Ishikawa (cell line): ENCODE measurements at regions not wholly inside any gene's neighbourhood (a gene's known extent, or its start where the extent isn't known, plus 50 kb on each side); places are given as distances from the start of the nearest gene placed in this dataset.

Experiments used
- CEBPB ChIP-seq: IDR thresholded peaks from 2 replicates; pipeline ENCODE4 v1.6.1; 2012
- CREB1 ChIP-seq: IDR thresholded peaks from 2 replicates; pipeline ENCODE4 v1.6.1; 2012; ENCODE audit warnings: low read depth
- EGR1 ChIP-seq: IDR thresholded peaks from 2 replicates; pipeline ENCODE4 v1.6.1; 2012
- EP300 ChIP-seq: IDR thresholded peaks from 2 replicates; pipeline ENCODE4 v1.6.1; 2012; ENCODE audit warnings: borderline replicate concordance
- FOXM1 ChIP-seq: IDR thresholded peaks from 2 replicates; pipeline ENCODE4 v1.6.1; 2012; ENCODE audit warnings: low read depth, borderline replicate concordance
- MAX ChIP-seq: IDR thresholded peaks from 2 replicates; pipeline ENCODE4 v1.6.1; 2012
- NFIC ChIP-seq: IDR thresholded peaks from 2 replicates; pipeline ENCODE4 v1.6.1; 2012
- RAD21 ChIP-seq: IDR thresholded peaks from 2 replicates; pipeline ENCODE4 v1.6.1; 2012; ENCODE audit warnings: low read depth
- REST ChIP-seq: IDR thresholded peaks from 2 replicates; pipeline ENCODE4 v1.6.1; 2012; ENCODE audit warnings: low read depth, mild to moderate bottlenecking
- TAF1 ChIP-seq: IDR thresholded peaks from 2 replicates; pipeline ENCODE4 v1.6.1; 2012; ENCODE audit warnings: low read depth, mild to moderate bottlenecking
- TCF12 ChIP-seq: IDR thresholded peaks from 2 replicates; pipeline ENCODE4 v1.6.1; 2012; ENCODE audit warnings: low read depth
- TEAD4 ChIP-seq: IDR thresholded peaks from 2 replicates; pipeline ENCODE4 v1.6.1; 2012
- USF1 ChIP-seq: IDR thresholded peaks from 2 replicates; pipeline ENCODE4 v1.6.1; 2012
- YY1 ChIP-seq: IDR thresholded peaks from 2 replicates; pipeline ENCODE4 v1.6.1; 2012; ENCODE audit warnings: low read depth
- ZBTB7A ChIP-seq: IDR thresholded peaks from 2 replicates; pipeline ENCODE4 v1.6.1; 2012; ENCODE audit warnings: low read depth

GRCh38 chr13:90545070-90545840 is 802.2 kb upstream of the MIR17HG start:
- TF ChIP-seq YY1 (no peak), NFIC (peak; percentile 62), TEAD4 (0 out of 2 replicates have a peak, but pooled peaks have one; percentile 4)

GRCh38 chr13:90547272-90547790 is 800.2 kb upstream of the MIR17HG start:
- TF ChIP-seq RAD21 (no peak), ZBTB7A (no peak), FOXM1 (no peak), EGR1 (no peak), EP300 (no peak), USF1 (0 out of 2 replicates have a peak, but pooled peaks have one; percentile 10), TAF1 (no peak)

DNA sequence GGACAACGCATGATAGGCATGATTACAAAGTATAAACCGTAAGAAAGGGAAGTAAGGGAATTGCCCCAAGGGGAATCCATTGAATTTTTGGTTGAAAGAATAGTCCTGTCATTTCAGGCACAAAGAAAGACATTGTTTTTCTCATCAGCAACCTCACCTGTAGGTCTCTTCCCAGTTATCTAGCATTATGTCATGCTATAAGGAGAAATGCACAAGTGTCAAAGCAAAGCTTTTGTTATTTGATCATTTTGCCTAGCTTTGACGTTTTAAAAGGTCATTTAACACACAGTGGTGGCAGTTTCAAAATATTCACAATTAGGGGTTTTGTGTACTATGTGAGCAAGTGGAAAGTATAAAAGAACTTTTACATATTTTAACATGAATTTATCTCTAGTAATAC is 796.2 kb upstream of the MIR17HG start:
- TF ChIP-seq FOXM1 (no peak), EGR1 (no peak), CEBPB (no peak), RAD21 (no peak), CREB1 (no peak), YY1 (no peak), REST (no peak), TCF12 (no peak)

GRCh38 chr13:90552702-90553101 is 794.8 kb upstream of the MIR17HG start:
- TF ChIP-seq RAD21: peak; percentile 6; the same call in 1 of the 2 replicates
- TF ChIP-seq NFIC: peak; percentile 81
- no peak for TF ChIP-seq REST
- peak; percentile 72 for TF ChIP-seq TEAD4
- TF ChIP-seq EGR1: no peak
- TF ChIP-seq CEBPB: no peak
- peak; percentile 63; the same call in 1 of the 2 replicates for TF ChIP-seq EP300
- TF ChIP-seq TCF12: no peak
- TF ChIP-seq MAX: peak; percentile 16; the same call in 1 of the 2 replicates
- TF ChIP-seq FOXM1: peak; percentile 98
- no peak for TF ChIP-seq YY1

DNA sequence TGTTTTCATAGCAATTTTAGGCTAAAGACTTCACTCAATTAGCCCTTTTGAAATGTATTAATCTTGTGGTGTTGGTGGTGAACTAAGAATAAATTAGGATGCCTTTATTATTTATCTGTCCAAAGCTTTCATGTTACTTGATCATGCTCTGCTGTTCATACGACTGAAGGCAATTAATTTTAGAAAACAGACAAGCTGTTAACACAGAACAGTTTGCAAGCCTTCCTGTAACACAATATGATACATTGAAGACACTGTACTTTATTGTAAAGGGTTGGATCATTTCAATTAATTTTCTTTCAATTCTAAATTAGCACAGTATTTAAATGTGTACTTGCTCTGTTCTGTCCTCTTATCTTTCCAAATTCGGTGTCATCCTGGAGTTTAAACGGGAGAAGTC is 794.3 kb upstream of the MIR17HG start:
- TF ChIP-seq REST (no peak), FOXM1 (no peak), YY1 (no peak), EP300 (no peak), USF1 (no peak), ZBTB7A (no peak), TEAD4 (no peak), RAD21 (no peak), NFIC (no peak), TCF12 (no peak), MAX (no peak), EGR1 (no peak)
